ENCODE measurements at regions not wholly inside any gene's neighbourhood (a gene's known extent, or its start where the extent isn't known, plus 50 kb on each side); places are given as distances from the start of the nearest gene placed in this dataset.
A peak's percentile ranks its signal among the peaks of the same experiment; 100 is the strongest.

DNA sequence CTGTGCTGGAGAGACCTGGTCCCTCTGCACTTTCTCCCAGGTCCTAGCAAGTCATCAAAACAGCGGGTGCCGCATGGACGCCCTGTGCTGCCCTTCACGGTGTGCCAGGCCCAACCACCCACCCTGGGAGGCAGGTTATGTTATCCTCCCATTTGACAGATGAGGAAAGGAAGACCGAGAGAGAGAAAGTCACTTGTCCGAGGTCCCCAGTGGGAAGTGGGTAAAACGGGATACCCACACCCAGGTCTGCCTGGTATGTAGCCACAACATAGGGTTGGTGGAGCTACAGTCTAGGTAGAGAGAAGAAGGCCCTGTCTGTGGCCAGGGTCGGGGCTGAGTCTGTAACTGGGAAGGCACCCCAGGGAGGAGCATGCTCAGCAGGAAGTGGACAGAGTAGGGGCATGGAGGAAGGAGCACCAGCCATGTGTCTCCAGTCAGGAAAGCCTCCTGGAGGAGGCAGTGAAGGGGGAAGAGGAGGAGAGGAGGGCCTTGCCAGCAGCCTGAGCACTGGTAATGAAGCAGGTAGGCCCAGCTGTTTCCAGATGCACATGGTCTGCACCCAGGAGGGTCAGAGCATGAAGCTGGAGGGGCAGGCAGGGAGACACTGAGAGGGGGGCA, 98.4 kb downstream of the ZFP36L2 start:
- no peak for DNase-seq (ENCODE audit: low read depth)

GRCh38 chr2:43127208-43127940, 99.0 kb downstream of the ZFP36L2 start:
- peak; percentile 90 for DNase-seq (ENCODE audit: low read depth)

DNA sequence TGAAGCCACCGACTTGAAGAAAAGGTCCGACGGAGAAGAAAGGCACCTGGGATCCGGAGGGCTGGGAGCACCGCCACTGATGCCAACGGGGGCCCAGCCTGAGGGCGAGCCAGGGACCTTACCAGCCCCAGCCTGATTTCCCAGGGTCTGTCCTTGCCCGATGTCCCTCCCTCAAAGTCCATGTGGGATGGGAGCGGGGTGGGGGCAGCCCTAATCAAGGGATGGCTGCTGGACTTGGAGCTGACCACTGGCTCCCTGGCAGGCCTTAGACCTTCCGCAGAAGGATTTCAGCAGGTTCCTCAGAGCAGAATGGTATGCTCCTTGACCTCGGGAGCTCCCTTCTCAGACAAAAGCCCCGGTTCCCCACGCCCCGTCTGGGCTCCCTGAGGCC, 99.6 kb downstream of the ZFP36L2 start:
- no peak for DNase-seq (ENCODE audit: low read depth)

DNA sequence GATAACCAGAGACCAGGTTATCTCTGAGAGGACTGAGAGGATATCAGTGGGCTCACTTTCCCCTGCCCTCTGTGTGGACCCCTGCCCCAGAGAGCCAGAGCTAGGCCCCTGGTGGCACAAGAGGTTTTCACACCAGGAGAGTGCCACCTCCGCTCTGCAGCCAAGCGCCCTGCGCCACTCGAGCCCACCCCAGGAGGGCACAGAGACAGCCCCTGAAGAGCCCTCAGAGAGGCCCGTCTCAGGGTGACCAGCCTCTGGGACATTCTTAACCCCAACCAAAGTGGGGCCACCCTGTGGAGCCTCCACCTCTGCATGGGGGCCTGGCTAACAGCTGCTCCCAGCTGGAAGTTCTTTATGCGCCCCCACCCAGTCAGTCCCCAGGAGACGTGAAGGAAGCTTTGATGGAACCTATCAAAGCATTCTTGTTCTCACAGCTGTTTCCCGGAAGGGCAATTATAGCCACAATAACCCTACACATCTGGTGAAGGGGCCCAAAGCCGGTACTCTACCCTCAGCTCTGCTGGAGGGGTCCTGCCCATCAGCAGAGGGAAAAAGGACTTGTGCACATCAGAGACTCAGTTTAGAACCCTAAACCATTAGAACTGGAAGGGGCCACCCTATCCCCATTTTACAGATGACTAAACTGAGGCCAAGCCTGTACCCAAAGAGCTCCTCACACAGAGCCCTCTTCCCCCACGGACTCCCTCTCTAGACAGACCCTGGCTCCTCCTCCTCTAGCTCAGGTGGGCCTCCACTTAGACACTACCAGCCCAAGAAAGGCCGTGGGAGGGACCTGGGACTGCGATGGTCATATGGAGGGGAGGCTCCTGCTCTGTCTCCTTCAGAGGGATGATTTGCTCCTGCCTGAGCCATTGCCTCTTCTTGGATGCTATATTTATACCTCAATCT, 101.1 kb downstream of the ZFP36L2 start:
- DNase-seq (ENCODE audit: low read depth): no peak

DNA sequence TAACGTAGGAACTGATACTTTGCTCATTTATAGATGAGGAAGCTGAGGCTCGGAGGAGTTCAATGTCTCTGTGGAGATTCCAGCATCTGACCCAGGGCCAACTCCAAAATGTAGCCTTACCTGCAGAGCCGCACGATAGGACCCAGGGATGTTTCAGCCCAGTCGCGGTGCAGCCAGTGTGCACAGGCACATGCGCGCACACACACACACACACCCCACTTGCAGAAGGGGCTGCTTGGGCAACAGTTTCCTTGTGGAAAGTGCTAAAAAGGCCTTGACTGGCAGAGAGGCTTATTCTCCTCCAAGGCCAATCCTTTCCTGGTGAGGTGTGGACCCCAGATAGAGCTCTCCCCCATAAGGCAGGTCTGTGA, 101.7 kb downstream of the ZFP36L2 start:
- DNase-seq (ENCODE audit: low read depth): no peak

DNA sequence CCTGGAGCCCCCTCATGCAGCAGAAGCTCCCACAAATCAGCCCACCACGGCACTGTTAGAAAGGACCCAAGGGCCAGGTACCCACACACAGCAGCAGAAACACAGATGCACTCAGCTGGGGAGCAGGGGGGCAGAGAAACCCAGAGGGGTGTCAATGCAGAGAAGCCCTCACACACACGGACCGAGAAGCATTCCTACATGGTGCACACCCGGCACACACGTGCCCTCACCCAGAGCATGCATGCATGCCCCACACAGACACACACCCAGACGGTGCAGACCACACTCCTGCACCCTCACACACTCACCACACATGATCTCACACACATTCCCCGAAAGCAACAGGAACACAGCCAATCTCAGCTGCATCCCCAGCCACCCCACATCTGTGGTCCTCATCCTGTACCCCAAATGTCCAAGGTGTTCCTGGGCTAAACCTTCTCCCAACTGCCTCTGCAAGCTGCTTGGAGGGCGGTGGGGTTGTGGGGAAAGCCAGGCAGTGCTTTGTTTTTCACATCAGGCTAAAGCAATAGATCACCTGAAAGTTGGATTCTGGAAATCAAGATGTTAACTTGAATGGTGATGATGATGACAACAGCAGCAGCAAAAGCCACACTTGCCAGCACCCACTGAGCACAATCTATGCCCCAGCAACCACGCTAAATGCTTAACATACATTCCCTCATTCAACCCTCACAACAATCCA, 102.3 kb downstream of the ZFP36L2 start:
- no peak for DNase-seq (ENCODE audit: low read depth)

DNA sequence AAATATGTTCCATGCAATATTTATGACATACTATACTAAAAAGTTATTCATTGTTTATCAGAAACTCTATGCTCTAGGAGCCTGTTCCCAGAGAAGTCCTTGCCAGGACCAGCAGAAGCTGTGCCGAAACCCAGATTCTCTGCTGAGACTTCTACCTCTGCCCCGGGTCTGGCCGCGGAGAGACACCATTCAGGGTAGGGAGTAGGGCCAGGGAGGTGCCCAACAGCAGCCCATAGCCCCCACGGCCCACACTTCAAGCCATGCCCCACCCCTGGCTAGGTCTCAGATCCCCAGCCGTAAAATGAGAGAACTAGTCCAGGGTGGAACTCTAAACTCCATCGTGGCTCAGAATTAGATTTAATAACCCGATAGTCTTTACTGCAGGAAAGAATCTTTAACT, 102.9 kb downstream of the ZFP36L2 start:
- no peak for DNase-seq (ENCODE audit: low read depth)

DNA sequence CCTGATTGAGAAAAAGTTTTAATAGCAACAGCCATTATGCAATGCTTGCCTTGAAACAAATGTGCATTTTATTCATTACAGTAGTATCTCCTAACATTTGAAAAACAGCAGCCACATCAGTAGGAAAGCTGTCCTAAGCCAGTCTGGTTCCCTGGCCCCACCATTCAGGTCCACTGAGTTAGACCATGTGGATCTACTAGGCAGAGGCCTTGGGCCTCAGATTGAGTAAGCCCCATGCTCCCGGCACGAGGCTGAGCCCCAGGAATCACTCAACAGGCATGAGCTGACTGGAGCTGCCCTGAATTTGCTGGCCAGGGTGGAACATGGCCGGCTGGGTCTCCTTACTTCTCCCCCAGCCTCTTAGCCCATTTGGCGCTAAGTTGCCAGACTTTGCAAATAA, 103.4 kb downstream of the ZFP36L2 start:
- no peak for DNase-seq (ENCODE audit: low read depth)

DNA sequence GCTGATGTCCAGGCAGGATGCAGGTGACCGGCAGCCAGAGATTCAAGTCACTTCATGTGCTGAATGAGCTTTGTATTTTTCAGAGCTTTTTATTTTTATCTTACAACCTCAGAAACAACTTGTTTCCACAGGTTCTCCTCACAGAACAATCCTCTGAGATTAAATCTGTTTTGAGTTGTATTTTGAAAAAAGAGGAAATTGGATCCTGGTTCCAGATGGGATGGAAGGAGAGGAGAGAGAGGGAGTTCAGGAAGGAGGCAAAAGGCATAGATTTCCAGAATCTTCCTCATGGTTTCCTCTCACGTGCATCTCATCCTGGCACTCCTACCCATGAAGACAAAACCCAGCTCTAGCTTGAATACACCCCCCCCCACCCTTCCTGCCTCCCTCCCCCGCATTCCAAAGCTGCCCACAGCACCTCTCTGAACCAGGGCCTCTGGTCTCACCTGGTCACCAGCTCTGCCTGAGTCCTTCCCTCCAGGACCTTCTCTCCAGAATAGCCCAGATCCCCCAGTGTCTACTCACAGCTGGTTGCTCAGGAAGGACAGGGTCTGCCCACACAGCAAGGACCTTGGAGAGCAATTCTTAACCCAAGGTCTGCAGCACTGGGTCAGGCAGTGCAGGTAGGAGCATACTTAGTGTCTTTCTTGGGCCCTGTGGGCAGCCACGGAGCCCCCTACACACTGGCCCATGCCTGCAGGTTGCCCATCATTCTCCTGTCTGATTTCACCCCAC, 104.7 kb downstream of the ZFP36L2 start:
- no peak for DNase-seq (ENCODE audit: low read depth)

- no peak for DNase-seq (ENCODE audit: low read depth)
Observed at GRCh38 chr2:43119303-43119702, 107.1 kb downstream of the ZFP36L2 start.

DNA sequence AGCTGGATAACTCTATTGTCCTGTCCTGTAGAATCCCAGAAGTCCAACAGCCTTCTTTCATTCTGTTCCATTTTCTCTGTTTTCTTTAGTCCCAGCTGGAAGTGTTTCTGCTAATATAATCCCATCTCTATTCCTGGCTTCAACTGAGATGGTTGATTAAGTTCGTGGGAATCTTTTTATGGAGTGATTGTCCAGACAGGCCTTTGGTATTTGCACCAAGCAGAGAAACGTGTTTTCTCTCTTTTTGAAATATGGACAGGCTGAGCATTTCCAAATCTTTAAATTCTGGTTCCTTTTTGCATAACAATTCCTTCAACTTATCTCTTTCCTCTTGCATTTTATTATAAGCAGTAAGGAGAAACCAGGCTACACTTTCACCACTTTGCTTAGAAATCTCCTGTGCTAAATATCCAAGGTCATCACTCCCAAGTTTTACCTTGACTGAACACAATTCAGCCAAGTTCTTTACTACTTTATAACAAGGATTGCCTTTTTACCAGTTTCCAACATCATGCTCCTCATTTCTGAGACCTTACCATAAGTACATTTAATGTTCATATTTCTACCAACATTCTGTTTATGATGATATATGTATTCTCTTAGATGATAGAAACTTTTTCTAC, 108.8 kb downstream of the ZFP36L2 start:
- no peak for DNase-seq (ENCODE audit: low read depth)

GRCh38 chr2:43116988-43117387, 109.4 kb downstream of the ZFP36L2 start:
- no peak for DNase-seq (ENCODE audit: low read depth)

- DNase-seq (ENCODE audit: low read depth): no peak
Observed at GRCh38 chr2:43115881-43116280, 110.5 kb downstream of the ZFP36L2 start.

DNA sequence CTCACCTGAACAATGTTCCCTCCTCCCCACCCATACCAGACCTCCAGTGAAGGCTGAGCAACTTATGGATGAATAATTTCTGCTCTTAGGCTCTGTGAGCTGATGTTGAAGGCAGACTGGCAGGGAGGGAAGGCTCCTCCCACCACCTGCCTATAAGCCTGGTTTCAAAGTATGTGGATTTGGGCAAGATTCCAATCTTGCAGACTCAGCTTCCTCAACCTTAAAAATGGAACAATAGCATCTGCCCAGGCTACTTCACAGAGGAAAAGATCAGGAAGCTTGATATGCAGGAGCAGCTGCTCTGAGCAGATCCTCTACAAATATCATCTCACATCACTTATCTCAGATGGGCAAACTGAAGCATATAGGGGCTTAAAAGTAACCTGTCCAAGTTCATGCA, 112.2 kb downstream of the ZFP36L2 start:
- no peak for DNase-seq (ENCODE audit: low read depth)

GRCh38 chr2:43111788-43112554, 114.4 kb downstream of the ZFP36L2 start:
- no peak for DNase-seq (ENCODE audit: low read depth)

- no peak for DNase-seq (ENCODE audit: low read depth)
Observed at GRCh38 chr2:43110442-43110871, 115.9 kb downstream of the ZFP36L2 start.

- no peak for DNase-seq (ENCODE audit: low read depth)
Observed at GRCh38 chr2:43109261-43109743, 117.1 kb downstream of the ZFP36L2 start.

DNA sequence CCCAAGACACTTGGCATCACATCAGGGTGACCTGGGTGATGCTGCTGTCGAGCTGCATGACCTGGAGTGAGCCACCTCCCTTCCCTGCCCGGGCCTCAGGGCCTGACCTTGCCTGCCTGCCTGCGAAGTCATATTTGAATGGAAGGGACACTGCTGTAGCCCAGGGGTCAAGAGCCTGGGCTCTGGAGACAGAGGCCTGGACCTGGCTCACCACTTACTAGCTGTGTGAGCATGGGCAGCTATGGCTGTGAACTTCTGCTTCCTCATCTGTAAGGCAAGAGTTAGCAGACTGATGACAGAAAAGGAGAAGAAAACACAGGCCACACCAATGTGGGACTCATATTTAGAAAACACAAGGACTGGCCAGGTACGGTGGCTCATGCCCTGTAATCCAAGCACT, 118.7 kb downstream of the ZFP36L2 start:
- no peak for DNase-seq (ENCODE audit: low read depth)

DNA sequence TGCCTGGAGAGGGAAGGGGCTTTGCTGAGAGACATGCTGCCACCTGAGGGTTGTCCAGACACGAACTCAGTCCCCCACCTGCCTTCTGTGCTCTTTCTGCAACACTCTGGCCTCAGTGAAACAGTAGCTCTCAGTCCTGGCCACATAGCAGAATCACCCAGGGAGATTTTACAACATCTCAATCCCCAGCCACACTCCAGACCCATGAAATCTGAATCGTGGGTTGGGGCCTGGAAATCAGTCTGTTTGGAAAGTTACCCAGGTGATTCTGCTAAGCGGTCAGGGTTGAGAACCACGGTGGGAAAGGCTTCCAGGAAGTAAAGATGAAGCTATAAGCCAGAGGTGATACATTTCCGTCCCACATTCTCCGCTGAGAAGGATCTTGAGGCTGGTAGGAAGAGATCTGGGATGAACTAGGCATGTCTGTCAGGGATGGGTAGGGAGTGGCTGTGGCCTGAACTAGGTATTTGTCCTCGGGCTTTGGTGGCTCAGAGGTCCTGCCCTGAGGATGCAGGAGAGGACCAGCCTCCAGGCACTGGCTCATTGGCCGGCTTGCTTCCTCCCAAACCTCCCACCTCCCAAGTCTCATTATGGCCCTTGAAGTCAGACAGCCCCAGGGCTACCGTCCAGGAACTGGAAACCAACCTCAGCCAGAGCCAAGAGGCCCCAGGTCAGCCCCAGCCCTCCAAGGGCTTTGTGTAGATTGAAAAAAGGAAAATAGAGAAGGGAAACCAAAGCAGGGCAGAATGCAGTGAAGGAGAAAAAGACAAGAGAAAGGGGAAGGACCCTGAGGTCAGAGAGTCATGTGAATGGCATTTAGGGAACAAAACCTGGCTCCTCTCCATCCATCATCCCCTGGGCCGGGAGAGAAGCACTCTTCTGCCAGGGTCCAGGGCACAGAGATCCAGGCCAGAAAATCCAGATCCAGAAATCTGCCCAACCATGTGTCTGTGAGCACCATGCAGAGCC, 119.6 kb downstream of the ZFP36L2 start:
- no peak for DNase-seq (ENCODE audit: low read depth)
